GM23338 (cell line): ENCODE measurements at regions not wholly inside any gene's neighbourhood (a gene's known extent, or its start where the extent isn't known, plus 50 kb on each side); places are given as distances from the start of the nearest gene placed in this dataset.

ENCODE experiments used
- ATAC-seq: fragments of 200-7000 bp; cut with Tn5 transposase; 3 replicates; pipeline ENCODE4 v1.9.1; 2020
- DNase-seq: peaks from one replicate; pipeline ENCODE4 v3.0.0-alpha.2; 2015; ENCODE audit warnings: low spot score
- H2AFZ ChIP-seq: fragments of 200-600 bp; sonication (generic); 2 replicates; pipeline ENCODE4 v1.8.0; 2016; ENCODE audit warnings: antibody characterized with exemption, mild to moderate bottlenecking, moderate library complexity
- H3F3A ChIP-seq: fragments of 200-600 bp; sonication (generic); replicated peaks from 2 replicates; pipeline ENCODE4 v1.8.0; 2017; ENCODE audit warnings: antibody characterized with exemption, mixed run types, low read depth
- H3K27ac ChIP-seq: fragments of 200-600 bp; sonication (generic); 2 replicates; pipeline ENCODE4 v1.6.1; 2016; ENCODE audit warnings: low read depth
- H3K27me3 ChIP-seq: fragments of 200-600 bp; sonication (generic); 2 replicates; pipeline ENCODE4 v1.8.0; 2016; ENCODE audit warnings: mild to moderate bottlenecking, mixed run types, moderate library complexity; ENCODE audit not compliant: insufficient read depth
- H3K36me3 ChIP-seq: fragments of 200-600 bp; sonication (generic); 2 replicates; pipeline ENCODE4 v1.8.0; 2016; ENCODE audit warnings: mild to moderate bottlenecking; ENCODE audit not compliant: insufficient read depth
- H3K4me1 ChIP-seq: fragments of 200-600 bp; sonication (generic); 2 replicates; pipeline ENCODE4 v1.8.0; 2016; ENCODE audit warnings: mild to moderate bottlenecking, moderate library complexity; ENCODE audit not compliant: insufficient read depth
- H3K4me2 ChIP-seq: fragments of 200-600 bp; sonication (generic); 2 replicates; pipeline ENCODE4 v1.7.1; 2017; ENCODE audit warnings: mixed run types
- H3K4me3 ChIP-seq: fragments of 200-600 bp; sonication (generic); 2 replicates; pipeline ENCODE4 v1.6.1; 2016; ENCODE audit warnings: mixed run types
- H3K79me2 ChIP-seq: fragments of 200-600 bp; sonication (generic); replicated peaks from 2 replicates; pipeline ENCODE4 v1.8.0; 2017; ENCODE audit warnings: mild to moderate bottlenecking; ENCODE audit not compliant: insufficient read depth
- H3K9me2 ChIP-seq: fragments of 200-600 bp; sonication (generic); 2 replicates; pipeline ENCODE4 v1.8.0; 2017; ENCODE audit not compliant: insufficient read depth
- H4K20me1 ChIP-seq: fragments of 200-600 bp; sonication (generic); replicated peaks from 2 replicates; pipeline ENCODE4 v1.8.0; 2017; ENCODE audit warnings: mild to moderate bottlenecking; ENCODE audit not compliant: insufficient read depth
- H3K27ac Mint-ChIP-seq: 2 replicates; pipeline ENCODE4 v1.8.0; 2020; ENCODE audit warnings: inconsistent platforms, mild to moderate bottlenecking, moderate library complexity, mixed read lengths
- H3K27me3 Mint-ChIP-seq: 3 replicates; pipeline ENCODE4 v1.8.0; 2022; ENCODE audit warnings: low read depth, mild to moderate bottlenecking, moderate library complexity, mixed read lengths, inconsistent platforms; ENCODE audit not compliant: insufficient read depth, poor library complexity
- H3K36me3 Mint-ChIP-seq: 3 replicates; pipeline ENCODE4 v1.8.0; 2021; ENCODE audit warnings: low read depth, mild to moderate bottlenecking, inconsistent platforms, moderate library complexity, mixed read lengths
- H3K4me1 Mint-ChIP-seq: 3 replicates; pipeline ENCODE4 v1.8.0; 2020; ENCODE audit warnings: mild to moderate bottlenecking, inconsistent platforms, mixed read lengths
- H3K4me3 Mint-ChIP-seq: 3 replicates; pipeline ENCODE4 v1.8.0; 2021; ENCODE audit warnings: moderate library complexity, mild to moderate bottlenecking, inconsistent platforms, mixed read lengths
- H3K9me3 Mint-ChIP-seq: 3 replicates; pipeline ENCODE4 v1.8.0; 2020; ENCODE audit warnings: moderate library complexity, mild to moderate bottlenecking, inconsistent platforms, mixed read lengths
- CREB1 ChIP-seq: fragments of 250-450 bp; sonication (Bioruptor Pico); IDR thresholded peaks from 2 replicates; pipeline ENCODE4 v1.5.0; 2020; ENCODE audit warnings: low read depth, mild to moderate bottlenecking, moderate library complexity
- EZH2 ChIP-seq: fragments of 200-600 bp; sonication (generic); IDR thresholded peaks from one replicate; pipeline ENCODE4 v1.8.0; 2017; ENCODE audit warnings: antibody characterized with exemption, mild to moderate bottlenecking, low read depth; ENCODE audit not compliant: unreplicated experiment
- EZH2phosphoT487 ChIP-seq: fragments of 200-600 bp; sonication (generic); IDR thresholded peaks from one replicate; pipeline ENCODE4 v1.8.1; 2018; ENCODE audit warnings: antibody characterized with exemption; ENCODE audit not compliant: unreplicated experiment
- JUNB ChIP-seq: IDR thresholded peaks from one replicate; pipeline ENCODE4 v1.6.1; 2016; ENCODE audit warnings: antibody characterized with exemption; ENCODE audit not compliant: unreplicated experiment
- NANOG ChIP-seq: IDR thresholded peaks from 2 replicates; pipeline ENCODE4 v1.6.1; 2016; ENCODE audit warnings: antibody characterized with exemption, borderline replicate concordance
- POLR2AphosphoS5 ChIP-seq: IDR thresholded peaks from 2 replicates; pipeline ENCODE4 v1.6.1; 2016; ENCODE audit warnings: antibody characterized with exemption, low read depth
- STAT1 ChIP-seq: IDR thresholded peaks from one replicate; pipeline ENCODE4 v1.6.1; 2016; ENCODE audit warnings: antibody characterized with exemption; ENCODE audit not compliant: unreplicated experiment
- ZNF114 ChIP-seq: fragments of 250-450 bp; sonication (Bioruptor Pico); IDR thresholded peaks from 2 replicates; pipeline ENCODE4 v1.5.0; 2020; ENCODE audit warnings: mild to moderate bottlenecking, moderate library complexity
- ZNF331 ChIP-seq: fragments of 250-450 bp; sonication (Bioruptor Pico); IDR thresholded peaks from 2 replicates; pipeline ENCODE4 v1.5.0; 2020; ENCODE audit warnings: low read depth, mild to moderate bottlenecking, moderate library complexity
- TF ChIP-seq, protein P1 (sequence below): fragments of 250-450 bp; sonication (Bioruptor Pico); IDR thresholded peaks from 2 replicates; pipeline ENCODE4 v1.5.0; 2020; ENCODE audit warnings: mild to moderate bottlenecking, moderate library complexity
- TF ChIP-seq, protein P2 (sequence below): IDR thresholded peaks from 2 replicates; pipeline ENCODE4 v1.6.1; 2016; ENCODE audit warnings: antibody characterized with exemption
- TF ChIP-seq, protein P3 (sequence below), 2 experiments: fragments of 200-600 bp in 1 of 2; sonication (generic) in 1 of 2; conservative IDR thresholded peaks; 2 replicates each; pipeline versions ENCODE4 v1.5.1 to v1.6.1; 2016 to 2017; ENCODE audit warnings: antibody characterized with exemption in 2 of 2, low read depth in 2 of 2, mild to moderate bottlenecking in 2 of 2, moderate library complexity in 1 of 2
- TF ChIP-seq, protein P4 (sequence below): IDR thresholded peaks from one replicate; pipeline ENCODE4 v1.6.1; 2018; ENCODE audit warnings: antibody characterized with exemption; ENCODE audit not compliant: unreplicated experiment

DNA sequence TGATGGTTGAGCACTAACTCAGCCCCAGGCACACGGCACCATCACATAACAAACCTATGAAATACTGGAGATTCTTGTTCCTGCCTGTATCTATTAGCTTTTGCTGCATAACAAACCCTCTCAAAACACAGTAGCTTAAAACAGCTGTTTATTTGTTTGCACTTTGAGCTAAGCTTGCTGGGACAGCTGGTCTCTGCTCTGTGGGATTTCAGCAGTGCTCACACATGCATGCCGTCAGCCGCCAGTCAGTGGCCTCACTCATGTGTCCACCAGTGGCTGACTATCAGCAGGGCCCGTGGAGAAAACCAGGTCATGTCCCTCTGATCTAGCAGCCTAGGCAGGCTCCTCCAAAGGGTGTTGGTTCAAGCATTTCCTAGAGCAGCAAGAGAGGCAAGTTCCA lies 52.8 kb upstream of the RAB12 start:
- no peaks in the 10 kb centered on the region for H3K27me3 ChIP-seq
- no peak for TF ChIP-seq ZNF114 (CRISPR knock-in tag)
- no peak for TF ChIP-seq ZNF331
- no peak for TF ChIP-seq STAT1
- TF ChIP-seq POLR2AphosphoS5: no peak
- TF ChIP-seq, protein P1, sequence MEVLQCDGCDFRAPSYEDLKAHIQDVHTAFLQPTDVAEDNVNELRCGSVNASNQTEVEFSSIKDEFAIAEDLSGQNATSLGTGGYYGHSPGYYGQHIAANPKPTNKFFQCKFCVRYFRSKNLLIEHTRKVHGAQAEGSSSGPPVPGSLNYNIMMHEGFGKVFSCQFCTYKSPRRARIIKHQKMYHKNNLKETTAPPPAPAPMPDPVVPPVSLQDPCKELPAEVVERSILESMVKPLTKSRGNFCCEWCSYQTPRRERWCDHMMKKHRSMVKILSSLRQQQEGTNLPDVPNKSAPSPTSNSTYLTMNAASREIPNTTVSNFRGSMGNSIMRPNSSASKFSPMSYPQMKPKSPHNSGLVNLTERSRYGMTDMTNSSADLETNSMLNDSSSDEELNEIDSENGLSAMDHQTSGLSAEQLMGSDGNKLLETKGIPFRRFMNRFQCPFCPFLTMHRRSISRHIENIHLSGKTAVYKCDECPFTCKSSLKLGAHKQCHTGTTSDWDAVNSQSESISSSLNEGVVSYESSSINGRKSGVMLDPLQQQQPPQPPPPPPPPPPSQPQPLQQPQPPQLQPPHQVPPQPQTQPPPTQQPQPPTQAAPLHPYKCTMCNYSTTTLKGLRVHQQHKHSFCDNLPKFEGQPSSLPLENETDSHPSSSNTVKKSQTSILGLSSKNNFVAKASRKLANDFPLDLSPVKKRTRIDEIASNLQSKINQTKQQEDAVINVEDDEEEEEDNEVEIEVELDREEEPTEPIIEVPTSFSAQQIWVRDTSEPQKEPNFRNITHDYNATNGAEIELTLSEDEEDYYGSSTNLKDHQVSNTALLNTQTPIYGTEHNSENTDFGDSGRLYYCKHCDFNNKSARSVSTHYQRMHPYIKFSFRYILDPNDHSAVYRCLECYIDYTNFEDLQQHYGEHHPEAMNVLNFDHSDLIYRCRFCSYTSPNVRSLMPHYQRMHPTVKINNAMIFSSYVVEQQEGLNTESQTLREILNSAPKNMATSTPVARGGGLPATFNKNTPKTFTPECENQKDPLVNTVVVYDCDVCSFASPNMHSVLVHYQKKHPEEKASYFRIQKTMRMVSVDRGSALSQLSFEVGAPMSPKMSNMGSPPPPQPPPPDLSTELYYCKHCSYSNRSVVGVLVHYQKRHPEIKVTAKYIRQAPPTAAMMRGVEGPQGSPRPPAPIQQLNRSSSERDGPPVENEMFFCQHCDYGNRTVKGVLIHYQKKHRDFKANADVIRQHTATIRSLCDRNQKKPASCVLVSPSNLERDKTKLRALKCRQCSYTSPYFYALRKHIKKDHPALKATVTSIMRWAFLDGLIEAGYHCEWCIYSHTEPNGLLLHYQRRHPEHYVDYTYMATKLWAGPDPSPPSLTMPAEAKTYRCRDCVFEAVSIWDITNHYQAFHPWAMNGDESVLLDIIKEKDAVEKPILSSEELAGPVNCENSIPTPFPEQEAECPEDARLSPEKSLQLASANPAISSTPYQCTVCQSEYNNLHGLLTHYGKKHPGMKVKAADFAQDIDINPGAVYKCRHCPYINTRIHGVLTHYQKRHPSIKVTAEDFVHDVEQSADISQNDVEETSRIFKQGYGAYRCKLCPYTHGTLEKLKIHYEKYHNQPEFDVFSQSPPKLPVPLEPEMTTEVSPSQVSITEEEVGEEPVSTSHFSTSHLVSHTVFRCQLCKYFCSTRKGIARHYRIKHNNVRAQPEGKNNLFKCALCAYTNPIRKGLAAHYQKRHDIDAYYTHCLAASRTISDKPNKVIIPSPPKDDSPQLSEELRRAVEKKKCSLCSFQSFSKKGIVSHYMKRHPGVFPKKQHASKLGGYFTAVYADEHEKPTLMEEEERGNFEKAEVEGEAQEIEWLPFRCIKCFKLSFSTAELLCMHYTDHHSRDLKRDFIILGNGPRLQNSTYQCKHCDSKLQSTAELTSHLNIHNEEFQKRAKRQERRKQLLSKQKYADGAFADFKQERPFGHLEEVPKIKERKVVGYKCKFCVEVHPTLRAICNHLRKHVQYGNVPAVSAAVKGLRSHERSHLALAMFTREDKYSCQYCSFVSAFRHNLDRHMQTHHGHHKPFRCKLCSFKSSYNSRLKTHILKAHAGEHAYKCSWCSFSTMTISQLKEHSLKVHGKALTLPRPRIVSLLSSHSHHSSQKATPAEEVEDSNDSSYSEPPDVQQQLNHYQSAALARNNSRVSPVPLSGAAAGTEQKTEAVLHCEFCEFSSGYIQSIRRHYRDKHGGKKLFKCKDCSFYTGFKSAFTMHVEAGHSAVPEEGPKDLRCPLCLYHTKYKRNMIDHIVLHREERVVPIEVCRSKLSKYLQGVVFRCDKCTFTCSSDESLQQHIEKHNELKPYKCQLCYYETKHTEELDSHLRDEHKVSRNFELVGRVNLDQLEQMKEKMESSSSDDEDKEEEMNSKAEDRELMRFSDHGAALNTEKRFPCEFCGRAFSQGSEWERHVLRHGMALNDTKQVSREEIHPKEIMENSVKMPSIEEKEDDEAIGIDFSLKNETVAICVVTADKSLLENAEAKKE (CRISPR knock-in tag): no peak
- TF ChIP-seq CREB1: no peak
- no peak for TF ChIP-seq NANOG
- no peak for TF ChIP-seq EZH2phosphoT487
- no peak for TF ChIP-seq JUNB
- TF ChIP-seq EZH2: no peak
- TF ChIP-seq, protein P2, sequence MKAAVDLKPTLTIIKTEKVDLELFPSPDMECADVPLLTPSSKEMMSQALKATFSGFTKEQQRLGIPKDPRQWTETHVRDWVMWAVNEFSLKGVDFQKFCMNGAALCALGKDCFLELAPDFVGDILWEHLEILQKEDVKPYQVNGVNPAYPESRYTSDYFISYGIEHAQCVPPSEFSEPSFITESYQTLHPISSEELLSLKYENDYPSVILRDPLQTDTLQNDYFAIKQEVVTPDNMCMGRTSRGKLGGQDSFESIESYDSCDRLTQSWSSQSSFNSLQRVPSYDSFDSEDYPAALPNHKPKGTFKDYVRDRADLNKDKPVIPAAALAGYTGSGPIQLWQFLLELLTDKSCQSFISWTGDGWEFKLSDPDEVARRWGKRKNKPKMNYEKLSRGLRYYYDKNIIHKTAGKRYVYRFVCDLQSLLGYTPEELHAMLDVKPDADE: no peak
- TF ChIP-seq, protein P3, sequence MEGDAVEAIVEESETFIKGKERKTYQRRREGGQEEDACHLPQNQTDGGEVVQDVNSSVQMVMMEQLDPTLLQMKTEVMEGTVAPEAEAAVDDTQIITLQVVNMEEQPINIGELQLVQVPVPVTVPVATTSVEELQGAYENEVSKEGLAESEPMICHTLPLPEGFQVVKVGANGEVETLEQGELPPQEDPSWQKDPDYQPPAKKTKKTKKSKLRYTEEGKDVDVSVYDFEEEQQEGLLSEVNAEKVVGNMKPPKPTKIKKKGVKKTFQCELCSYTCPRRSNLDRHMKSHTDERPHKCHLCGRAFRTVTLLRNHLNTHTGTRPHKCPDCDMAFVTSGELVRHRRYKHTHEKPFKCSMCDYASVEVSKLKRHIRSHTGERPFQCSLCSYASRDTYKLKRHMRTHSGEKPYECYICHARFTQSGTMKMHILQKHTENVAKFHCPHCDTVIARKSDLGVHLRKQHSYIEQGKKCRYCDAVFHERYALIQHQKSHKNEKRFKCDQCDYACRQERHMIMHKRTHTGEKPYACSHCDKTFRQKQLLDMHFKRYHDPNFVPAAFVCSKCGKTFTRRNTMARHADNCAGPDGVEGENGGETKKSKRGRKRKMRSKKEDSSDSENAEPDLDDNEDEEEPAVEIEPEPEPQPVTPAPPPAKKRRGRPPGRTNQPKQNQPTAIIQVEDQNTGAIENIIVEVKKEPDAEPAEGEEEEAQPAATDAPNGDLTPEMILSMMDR (conservative IDR thresholded peaks at IDR 0.05; ENCODE audit: low read depth in 2 of 2): no peak
- TF ChIP-seq, protein P4, sequence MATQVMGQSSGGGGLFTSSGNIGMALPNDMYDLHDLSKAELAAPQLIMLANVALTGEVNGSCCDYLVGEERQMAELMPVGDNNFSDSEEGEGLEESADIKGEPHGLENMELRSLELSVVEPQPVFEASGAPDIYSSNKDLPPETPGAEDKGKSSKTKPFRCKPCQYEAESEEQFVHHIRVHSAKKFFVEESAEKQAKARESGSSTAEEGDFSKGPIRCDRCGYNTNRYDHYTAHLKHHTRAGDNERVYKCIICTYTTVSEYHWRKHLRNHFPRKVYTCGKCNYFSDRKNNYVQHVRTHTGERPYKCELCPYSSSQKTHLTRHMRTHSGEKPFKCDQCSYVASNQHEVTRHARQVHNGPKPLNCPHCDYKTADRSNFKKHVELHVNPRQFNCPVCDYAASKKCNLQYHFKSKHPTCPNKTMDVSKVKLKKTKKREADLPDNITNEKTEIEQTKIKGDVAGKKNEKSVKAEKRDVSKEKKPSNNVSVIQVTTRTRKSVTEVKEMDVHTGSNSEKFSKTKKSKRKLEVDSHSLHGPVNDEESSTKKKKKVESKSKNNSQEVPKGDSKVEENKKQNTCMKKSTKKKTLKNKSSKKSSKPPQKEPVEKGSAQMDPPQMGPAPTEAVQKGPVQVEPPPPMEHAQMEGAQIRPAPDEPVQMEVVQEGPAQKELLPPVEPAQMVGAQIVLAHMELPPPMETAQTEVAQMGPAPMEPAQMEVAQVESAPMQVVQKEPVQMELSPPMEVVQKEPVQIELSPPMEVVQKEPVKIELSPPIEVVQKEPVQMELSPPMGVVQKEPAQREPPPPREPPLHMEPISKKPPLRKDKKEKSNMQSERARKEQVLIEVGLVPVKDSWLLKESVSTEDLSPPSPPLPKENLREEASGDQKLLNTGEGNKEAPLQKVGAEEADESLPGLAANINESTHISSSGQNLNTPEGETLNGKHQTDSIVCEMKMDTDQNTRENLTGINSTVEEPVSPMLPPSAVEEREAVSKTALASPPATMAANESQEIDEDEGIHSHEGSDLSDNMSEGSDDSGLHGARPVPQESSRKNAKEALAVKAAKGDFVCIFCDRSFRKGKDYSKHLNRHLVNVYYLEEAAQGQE: no peak
- H3F3A ChIP-seq: no peaks in the 10 kb centered on the region
- H3K36me3 Mint-ChIP-seq: no peaks in the 10 kb centered on the region
- no peaks in the 10 kb centered on the region for H3K9me2 ChIP-seq
- no peak overlapping the region for H3K27ac Mint-ChIP-seq
- no peaks in the 10 kb centered on the region for H4K20me1 ChIP-seq
- peaks cover 11% of the 10 kb centered on the region for H3K4me1 Mint-ChIP-seq
- H3K4me3 ChIP-seq: no peak overlapping the region
- H3K27ac ChIP-seq: no peak overlapping the region
- no peaks in the 10 kb centered on the region; the same call in 1 of the 2 replicates for H3K4me1 ChIP-seq
- H3K4me3 Mint-ChIP-seq: no peak overlapping the region
- peaks cover 5% of the 10 kb centered on the region for H3K27me3 Mint-ChIP-seq
- ATAC-seq (no peak), DNase-seq (no peak)
- H3K4me2 ChIP-seq: no peak overlapping the region
- H3K9me3 Mint-ChIP-seq: no peaks in the 10 kb centered on the region; the same call in 2 of the 3 replicates
- peak overlapping the region; percentile 52; the same call in 1 of the 2 replicates for H2AFZ ChIP-seq
- no peaks in the 10 kb centered on the region for H3K79me2 ChIP-seq
- no peaks in the 10 kb centered on the region for H3K36me3 ChIP-seq
